ENCODE measurements at regions not wholly inside any gene's neighbourhood (a gene's known extent, or its start where the extent isn't known, plus 50 kb on each side); places are given as distances from the start of the nearest gene placed in this dataset.

GRCh38 chr2:64244037-64244416, 99.8 kb upstream of the PELI1 start:
- Histone ChIP-seq H3K4me3 (no peak overlapping the region), H3K9me3 (no peaks in the 10 kb centered on the region), H3K27me3 (no peaks in the 10 kb centered on the region), H3K36me3 (no peaks in the 10 kb centered on the region), H3K4me1 (peaks cover 0 to 12% (median 5%) of the 10 kb centered on the region in 4 donors), H3K27ac (no peak overlapping the region)
- no peak for TF ChIP-seq CTCF (IDR thresholded peaks at IDR 0.05)
- no peak for DNase-seq
- intact Hi-C loops (cut with DNase I; ENCODE audit: low total_unique reads), result no loop called here

- intact Hi-C loops (cut with DNase I; ENCODE audit: low total_unique reads), result no loop called here
Measured at GRCh38 chr2:64245631-64246030, 101.4 kb upstream of the PELI1 start.

GRCh38 chr2:64246962-64247361, 102.7 kb upstream of the PELI1 start:
- H3K36me3 ChIP-seq, result no peaks in the 10 kb centered on the region
- peaks cover 0 to 12% (median 5%) of the 10 kb centered on the region in 4 donors for H3K4me1 ChIP-seq
- no peaks in the 10 kb centered on the region for H3K9me3 ChIP-seq
- no peak for TF ChIP-seq CTCF (IDR thresholded peaks at IDR 0.05)
- no peaks in the 10 kb centered on the region for H3K27me3 ChIP-seq
- H3K4me3 ChIP-seq, result no peak overlapping the region
- no peak overlapping the region for H3K27ac ChIP-seq
- intact Hi-C loops (cut with DNase I; ENCODE audit: low total_unique reads), result no loop called here
- no peak for DNase-seq

More at GRCh38 chr2:64245631-64246030, 101.4 kb upstream of the PELI1 start:
- Histone ChIP-seq H3K4me3 (no peak overlapping the region), H3K36me3 (no peaks in the 10 kb centered on the region), H3K27me3 (no peaks in the 10 kb centered on the region), H3K27ac (no peak overlapping the region), H3K9me3 (no peaks in the 10 kb centered on the region), H3K4me1 (peaks cover 0 to 12% (median 5%) of the 10 kb centered on the region in 4 donors)
- DNase-seq, result no peak
- TF ChIP-seq CTCF (IDR thresholded peaks at IDR 0.05), result no peak

- Histone ChIP-seq H3K9me3 (no peaks in the 10 kb centered on the region), H3K36me3 (no peaks in the 10 kb centered on the region), H3K4me3 (no peak overlapping the region), H3K27me3 (no peaks in the 10 kb centered on the region), H3K4me1 (peaks cover 0 to 12% (median 5%) of the 10 kb centered on the region in 4 donors), H3K27ac (no peak overlapping the region)
- TF ChIP-seq CTCF (IDR thresholded peaks at IDR 0.05), result no peak
- intact Hi-C loops (cut with DNase I; ENCODE audit: low total_unique reads), result no loop called here
- DNase-seq, result no peak
Measured at GRCh38 chr2:64249426-64249825, 105.2 kb upstream of the PELI1 start.

- Histone ChIP-seq H3K4me1 (peaks cover 0 to 12% (median 5%) of the 10 kb centered on the region in 4 donors), H3K9me3 (no peaks in the 10 kb centered on the region), H3K27me3 (no peaks in the 10 kb centered on the region), H3K4me3 (no peak overlapping the region), H3K27ac (no peak overlapping the region), H3K36me3 (no peaks in the 10 kb centered on the region)
- intact Hi-C loops (cut with DNase I; ENCODE audit: low total_unique reads), result no loop called here
- DNase-seq, result no peak
- no peak for TF ChIP-seq CTCF (IDR thresholded peaks at IDR 0.05)
Measured at GRCh38 chr2:64250063-64250462, 105.8 kb upstream of the PELI1 start.
